Tibial nerve (tissue), 4 donors: ENCODE measurements at regions not wholly inside any gene's neighbourhood (a gene's known extent, or its start where the extent isn't known, plus 50 kb on each side); places are given as distances from the start of the nearest gene placed in this dataset.

ENCODE experiments used
- DNase-seq, 2 donors: peaks; one replicate each; pipeline ENCODE4 v3.0.0-alpha.2; 2019; ENCODE audit warnings: low spot score in 2 of 2
- H3K27ac ChIP-seq, 4 donors: fragments of 200-600 bp; sonication (generic) in 3 of 4; one replicate each; pipeline ENCODE4 v1.5.1; 2017 to 2019; ENCODE audit warnings: mild to moderate bottlenecking in 1 of 4
- H3K27me3 ChIP-seq, 2 donors: fragments of 200-600 bp; sonication (generic) in 1 of 2; one replicate each; pipeline versions ENCODE4 v1.5.1 to v1.6.0; 2017 to 2019
- H3K36me3 ChIP-seq, 3 donors: fragments of 200-600 bp; sonication (generic); one replicate each; pipeline ENCODE4 v1.5.1; 2018 to 2019
- H3K4me1 ChIP-seq, 4 donors: fragments of 200-600 bp; sonication (generic) in 3 of 4; one replicate each; pipeline ENCODE4 v1.5.1; 2017 to 2019
- H3K4me3 ChIP-seq, 4 donors: fragments of 200-600 bp; sonication (generic) in 3 of 4; one replicate each; pipeline ENCODE4 v1.5.1; 2017 to 2019; ENCODE audit warnings: mild to moderate bottlenecking in 1 of 4, moderate library complexity in 1 of 4
- H3K9me3 ChIP-seq, 4 donors: fragments of 200-600 bp; sonication (generic) in 3 of 4; one replicate each; pipeline ENCODE4 v1.5.1; 2017 to 2019
- EP300 ChIP-seq, 2 donors: sonication (generic); formaldehyde crosslinking; IDR thresholded peaks; one replicate each; pipeline ENCODE4 v1.6.1; 2017; ENCODE audit warnings: antibody characterized with exemption in 2 of 2, mild to moderate bottlenecking in 1 of 2
- POLR2A ChIP-seq, 2 donors: fragments of 450-650 bp; IDR thresholded peaks; one replicate each; pipeline ENCODE4 v1.6.1; 2017; ENCODE audit warnings: antibody characterized with exemption in 2 of 2, mild to moderate bottlenecking in 2 of 2, moderate library complexity in 2 of 2
- WGBS, 2 donors: methylation state at CpG; one replicate each; pipeline ENCODE4 v1.1.5; 2018; 5-methylcytosine and 5-hydroxymethylcytosine counted together
- TF ChIP-seq, protein P1 (sequence below), 5 experiments: fragments of 200-600 bp in 3 of 5; fragments of 450-650 bp in 2 of 5; sonication (generic) in 3 of 5; IDR thresholded peaks; one replicate each; pipeline ENCODE4 v1.5.1; 2016 to 2019; ENCODE audit warnings: antibody characterized with exemption in 5 of 5, mild to moderate bottlenecking in 3 of 5, moderate library complexity in 2 of 5

DNA sequence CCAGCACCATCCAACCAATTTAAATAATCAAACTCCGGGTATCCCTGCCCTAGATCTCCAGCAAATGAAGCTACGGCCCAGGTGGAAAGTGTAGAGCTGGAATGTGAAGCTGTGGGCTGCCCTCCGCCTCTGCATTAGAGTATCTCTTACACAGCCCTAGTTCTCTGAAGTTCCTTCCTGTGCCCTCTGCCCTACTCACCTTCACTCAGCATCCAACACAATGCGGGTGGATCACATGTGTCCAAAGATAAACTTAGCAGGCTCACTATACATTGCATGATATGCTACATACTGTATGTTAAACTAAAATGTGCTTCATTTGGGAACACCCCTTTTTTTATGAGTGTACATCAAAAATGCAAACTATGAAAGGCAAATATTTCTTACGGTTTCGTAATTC, 70.0 kb upstream of the RAD23B start:
- H3K4me1 ChIP-seq: peaks cover 0 to 3% (median 0%) of the 10 kb centered on the region in 4 donors
- no peaks in the 10 kb centered on the region for H3K36me3 ChIP-seq
- H3K27me3 ChIP-seq: no peaks in the 10 kb centered on the region
- H3K9me3 ChIP-seq: no peaks in the 10 kb centered on the region
- WGBS, 2 donors: 84 to 85% methylated on average over 6 of the region's 6 CpGs
- H3K27ac ChIP-seq: no peak overlapping the region
- no peak overlapping the region for H3K4me3 ChIP-seq
- DNase-seq: no peak
- TF ChIP-seq POLR2A (IDR thresholded peaks at IDR 0.05) (no peak), EP300 (IDR thresholded peaks at IDR 0.05) (no peak)
- TF ChIP-seq, protein P1, sequence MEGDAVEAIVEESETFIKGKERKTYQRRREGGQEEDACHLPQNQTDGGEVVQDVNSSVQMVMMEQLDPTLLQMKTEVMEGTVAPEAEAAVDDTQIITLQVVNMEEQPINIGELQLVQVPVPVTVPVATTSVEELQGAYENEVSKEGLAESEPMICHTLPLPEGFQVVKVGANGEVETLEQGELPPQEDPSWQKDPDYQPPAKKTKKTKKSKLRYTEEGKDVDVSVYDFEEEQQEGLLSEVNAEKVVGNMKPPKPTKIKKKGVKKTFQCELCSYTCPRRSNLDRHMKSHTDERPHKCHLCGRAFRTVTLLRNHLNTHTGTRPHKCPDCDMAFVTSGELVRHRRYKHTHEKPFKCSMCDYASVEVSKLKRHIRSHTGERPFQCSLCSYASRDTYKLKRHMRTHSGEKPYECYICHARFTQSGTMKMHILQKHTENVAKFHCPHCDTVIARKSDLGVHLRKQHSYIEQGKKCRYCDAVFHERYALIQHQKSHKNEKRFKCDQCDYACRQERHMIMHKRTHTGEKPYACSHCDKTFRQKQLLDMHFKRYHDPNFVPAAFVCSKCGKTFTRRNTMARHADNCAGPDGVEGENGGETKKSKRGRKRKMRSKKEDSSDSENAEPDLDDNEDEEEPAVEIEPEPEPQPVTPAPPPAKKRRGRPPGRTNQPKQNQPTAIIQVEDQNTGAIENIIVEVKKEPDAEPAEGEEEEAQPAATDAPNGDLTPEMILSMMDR (IDR thresholded peaks at IDR 0.05): no peak

DNA sequence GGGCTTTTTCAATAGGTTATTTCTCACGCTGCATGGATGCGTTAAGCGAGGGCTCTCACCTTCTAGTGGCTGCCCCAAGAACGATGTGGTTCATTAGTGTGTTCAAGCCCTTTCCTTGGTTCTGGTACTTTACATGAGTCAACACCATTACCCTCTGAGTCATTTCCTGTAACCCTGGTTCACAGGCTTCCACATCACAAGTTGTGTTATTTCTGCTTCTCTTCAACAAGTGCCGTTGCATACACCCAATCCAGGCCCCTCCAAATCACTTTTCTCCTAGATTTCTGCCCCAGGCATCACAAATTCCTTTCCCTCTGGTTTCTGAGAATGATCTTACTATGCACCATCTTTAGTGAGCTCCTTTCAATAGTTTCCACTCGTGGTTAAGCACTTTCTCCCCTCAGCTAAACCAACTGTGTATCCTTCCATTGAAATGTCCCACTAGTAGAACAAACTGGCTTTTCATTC, 69.5 kb upstream of the RAD23B start:
- TF ChIP-seq EP300 (IDR thresholded peaks at IDR 0.05) (no peak), POLR2A (IDR thresholded peaks at IDR 0.05) (no peak)
- TF ChIP-seq, protein P1 (IDR thresholded peaks at IDR 0.05): no peak
- Histone ChIP-seq H3K27ac (no peak overlapping the region), H3K9me3 (no peaks in the 10 kb centered on the region), H3K4me1 (peaks cover 0 to 3% (median 0%) of the 10 kb centered on the region in 4 donors), H3K36me3 (no peaks in the 10 kb centered on the region), H3K4me3 (no peak overlapping the region), H3K27me3 (no peaks in the 10 kb centered on the region)
- DNase-seq: no peak
- 56 to 61% methylated on average over 6 of the region's 6 CpGs for WGBS, 2 donors

DNA sequence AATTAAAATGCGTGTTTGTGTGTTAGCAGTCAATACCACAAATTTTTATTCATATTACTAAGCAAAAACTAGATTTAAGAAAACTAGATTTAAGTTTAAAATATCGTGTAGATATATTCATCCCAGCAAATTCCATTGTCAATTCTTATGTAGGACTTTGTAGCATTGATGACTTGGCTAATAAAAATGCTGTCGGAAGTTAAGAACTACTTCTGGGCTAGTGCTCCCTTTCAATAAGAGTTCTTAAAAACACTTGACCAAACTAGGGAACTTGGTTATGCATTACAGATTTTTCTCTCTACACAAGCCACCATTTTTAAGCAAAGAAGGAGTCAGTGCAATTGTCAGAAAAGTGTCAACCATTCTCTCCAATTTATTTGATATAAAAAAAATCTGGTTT, 68.7 kb upstream of the RAD23B start:
- no peak overlapping the region for H3K27ac ChIP-seq
- no peak overlapping the region for H3K4me3 ChIP-seq
- peaks cover 0 to 3% (median 0%) of the 10 kb centered on the region in 4 donors for H3K4me1 ChIP-seq
- TF ChIP-seq POLR2A (IDR thresholded peaks at IDR 0.05): no peak
- TF ChIP-seq EP300 (IDR thresholded peaks at IDR 0.05): no peak
- TF ChIP-seq, protein P1 (IDR thresholded peaks at IDR 0.05): no peak
- 90% methylated on average over 3 of the region's 3 CpGs for WGBS, 2 donors
- H3K27me3 ChIP-seq: no peaks in the 10 kb centered on the region
- no peaks in the 10 kb centered on the region for H3K9me3 ChIP-seq
- no peaks in the 10 kb centered on the region for H3K36me3 ChIP-seq
- DNase-seq: no peak

DNA sequence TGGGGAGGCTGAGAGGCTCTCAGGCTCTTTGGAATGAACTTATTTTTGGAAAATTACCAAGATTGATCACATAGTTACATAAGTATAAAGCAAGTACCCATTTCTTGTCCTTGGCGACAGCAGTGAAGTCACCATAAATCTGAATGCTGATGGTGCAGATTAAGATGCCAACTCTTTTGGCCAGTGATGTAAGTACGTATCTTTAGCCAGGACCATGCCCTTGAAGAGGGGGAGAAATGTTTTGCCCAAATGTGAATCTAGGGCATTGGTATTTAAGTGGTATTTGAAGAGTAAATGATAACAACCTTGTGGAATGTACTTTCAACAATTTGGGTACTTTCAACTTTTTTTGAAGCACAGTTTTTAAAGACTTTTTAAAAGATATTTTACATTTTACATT, 68.2 kb upstream of the RAD23B start:
- 68 to 76% methylated on average over 2 of the region's 2 CpGs for whole genome bisulfite sequencing, 2 donors
- H3K27ac ChIP-seq: no peak overlapping the region
- H3K27me3 ChIP-seq: no peaks in the 10 kb centered on the region

DNA sequence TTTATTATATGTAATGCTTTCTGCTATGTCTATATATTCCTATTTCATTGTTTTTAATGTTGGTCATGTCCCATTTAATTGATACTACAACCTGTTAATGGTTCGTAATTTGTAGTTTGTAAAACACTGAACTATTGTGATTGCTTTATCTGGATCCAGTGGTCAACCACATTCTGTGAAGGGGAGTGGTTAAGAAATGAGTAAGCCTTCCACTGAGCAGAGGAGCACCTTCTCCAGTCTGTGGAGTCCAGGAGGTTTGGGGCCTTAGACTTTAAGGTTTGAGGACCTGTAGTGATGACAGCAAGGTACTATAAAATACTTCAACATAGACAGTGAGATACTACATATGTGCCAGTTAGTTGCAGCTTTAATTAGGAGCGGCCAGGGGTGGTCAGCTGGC, 67.7 kb upstream of the RAD23B start:
- Histone ChIP-seq H3K4me3 (no peak overlapping the region), H3K9me3 (no peaks in the 10 kb centered on the region), H3K4me1 (peaks cover 0 to 3% (median 0%) of the 10 kb centered on the region in 4 donors), H3K36me3 (no peaks in the 10 kb centered on the region), H3K27me3 (no peaks in the 10 kb centered on the region), H3K27ac (no peak overlapping the region)
- DNase-seq: no peak
- TF ChIP-seq, protein P1 (IDR thresholded peaks at IDR 0.05): no peak
- TF ChIP-seq EP300 (IDR thresholded peaks at IDR 0.05) (no peak), POLR2A (IDR thresholded peaks at IDR 0.05) (no peak)
- WGBS, 2 donors: 93 to 95% methylated on average over 2 of the region's 2 CpGs

More for the DNA sequence above, 68.2 kb upstream of the RAD23B start:
- Histone ChIP-seq H3K4me3 (no peak overlapping the region), H3K36me3 (no peaks in the 10 kb centered on the region), H3K9me3 (no peaks in the 10 kb centered on the region), H3K4me1 (peaks cover 0 to 3% (median 0%) of the 10 kb centered on the region in 4 donors)
- TF ChIP-seq, protein P1 (IDR thresholded peaks at IDR 0.05): no peak
- TF ChIP-seq EP300 (IDR thresholded peaks at IDR 0.05) (no peak), POLR2A (IDR thresholded peaks at IDR 0.05) (no peak)
- DNase-seq: no peak
